ENCODE measurements at regions not wholly inside any gene's neighbourhood (a gene's known extent, or its start where the extent isn't known, plus 50 kb on each side); places are given as distances from the start of the nearest gene placed in this dataset.
"Not testable (repeated sequence)": the region's sequence is repeated elsewhere in the genome, so short reads cannot be mapped to it uniquely, and the experiment has no call there.

DNA sequence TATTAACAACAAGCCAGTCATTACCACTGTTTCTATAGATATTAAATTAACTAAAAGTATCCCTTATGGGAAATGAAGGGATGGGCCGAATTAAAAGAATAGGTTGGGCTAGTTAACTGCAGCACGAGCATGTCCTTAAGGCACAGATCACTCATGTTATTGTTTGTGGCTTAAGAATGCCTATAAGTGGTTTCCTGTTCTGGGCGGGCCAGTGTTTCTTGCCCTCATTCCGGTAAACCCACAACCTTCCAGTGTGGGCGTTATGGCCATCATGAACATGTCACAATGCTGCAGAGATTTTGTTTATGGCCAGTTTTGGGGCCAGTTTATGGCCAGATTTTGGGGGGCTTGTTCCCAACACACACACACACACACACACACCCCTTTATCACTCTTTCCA is 705.4 kb upstream of the NCAM2 start:
- ATAC-seq, result not testable (repeated sequence)

DNA sequence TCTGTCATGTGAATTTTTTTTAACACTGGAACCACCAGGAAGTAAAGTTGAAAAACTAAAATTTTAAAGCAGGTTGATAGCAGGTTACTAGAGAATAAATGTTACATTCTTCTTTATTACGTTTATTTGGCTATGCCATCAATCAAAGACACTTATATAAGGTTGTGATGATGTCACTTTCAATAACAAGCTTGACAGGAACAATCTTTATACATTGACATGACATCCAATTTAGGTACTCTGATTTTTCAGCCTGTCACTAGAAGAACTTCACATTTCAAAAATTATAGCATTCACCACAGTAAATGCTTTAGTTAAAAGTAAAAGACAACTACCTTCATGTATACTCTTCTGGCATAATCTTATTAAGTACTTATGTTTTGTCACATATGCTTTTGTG is 696.8 kb upstream of the NCAM2 start:
- ATAC-seq, result no peak

DNA sequence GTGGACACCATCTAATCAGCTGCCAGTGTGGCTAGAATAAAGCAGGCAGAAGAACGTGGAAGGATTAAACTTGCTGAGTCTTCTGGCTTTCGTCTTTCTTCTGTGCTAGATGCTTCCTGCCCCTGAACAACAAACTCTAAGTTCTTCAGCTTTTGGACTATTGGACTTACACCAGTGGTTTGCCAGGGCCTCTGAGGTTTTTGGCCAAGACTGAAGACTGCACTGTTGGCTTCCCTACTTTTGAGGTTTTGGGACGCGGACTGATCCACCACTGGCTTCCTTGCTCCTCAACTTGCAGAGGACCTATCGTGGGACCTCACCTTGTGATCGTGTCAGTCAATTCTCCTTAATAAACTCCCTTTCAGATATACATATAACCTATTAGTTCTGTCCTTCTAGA is 696.1 kb upstream of the NCAM2 start:
- ATAC-seq, result no peak

DNA sequence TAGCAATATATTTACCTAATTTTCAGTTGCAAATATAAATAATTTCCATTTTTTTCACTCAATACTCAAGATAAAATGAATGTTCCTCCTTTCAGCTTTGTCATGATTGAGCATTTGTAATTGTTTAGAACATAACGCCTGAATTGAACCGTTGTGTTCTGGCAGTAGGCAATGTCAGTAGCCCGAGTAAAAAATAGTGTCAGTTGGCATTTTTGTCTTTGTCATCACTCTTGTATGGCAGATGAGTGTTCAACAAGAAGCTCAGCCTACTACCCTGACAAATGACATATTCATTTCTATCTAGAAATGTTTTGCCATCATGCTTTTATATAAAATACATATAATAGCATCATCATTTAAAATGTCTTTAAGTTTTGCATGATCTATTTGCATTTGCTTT is 691.4 kb upstream of the NCAM2 start:
- no peak for ATAC-seq

DNA sequence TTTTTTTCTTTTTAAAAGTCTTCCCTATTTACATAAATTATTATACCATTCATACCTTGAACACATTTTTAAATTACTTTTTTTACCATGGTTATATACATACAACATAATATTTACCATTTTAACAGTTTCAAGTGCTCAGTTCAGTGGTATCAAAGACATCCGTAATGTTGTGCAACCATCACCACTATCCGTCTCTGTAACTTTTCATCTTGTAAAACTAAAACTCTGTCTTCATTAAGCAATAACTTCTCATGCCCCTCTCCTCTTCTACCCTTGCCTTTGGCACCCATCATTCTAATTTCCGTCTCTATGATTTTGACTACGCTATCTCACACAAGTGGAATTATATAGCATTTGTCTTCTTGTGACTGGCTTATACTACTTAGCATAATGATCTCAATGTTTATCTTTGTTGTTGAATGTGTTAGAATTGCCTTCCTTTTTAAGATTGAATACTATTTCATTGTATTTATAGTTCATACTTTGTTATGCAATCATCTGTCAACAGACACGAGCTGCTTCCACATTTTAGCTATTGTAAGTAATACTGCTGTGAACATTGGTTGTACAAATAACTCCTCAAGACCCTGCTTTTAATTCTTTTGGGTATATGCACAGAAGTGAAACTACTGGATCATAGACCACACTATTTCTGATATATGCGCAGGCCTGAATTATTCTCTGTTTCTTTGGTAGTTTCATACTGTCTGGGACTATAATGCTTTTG is 689.5 kb upstream of the NCAM2 start:
- ATAC-seq, result no peak

DNA sequence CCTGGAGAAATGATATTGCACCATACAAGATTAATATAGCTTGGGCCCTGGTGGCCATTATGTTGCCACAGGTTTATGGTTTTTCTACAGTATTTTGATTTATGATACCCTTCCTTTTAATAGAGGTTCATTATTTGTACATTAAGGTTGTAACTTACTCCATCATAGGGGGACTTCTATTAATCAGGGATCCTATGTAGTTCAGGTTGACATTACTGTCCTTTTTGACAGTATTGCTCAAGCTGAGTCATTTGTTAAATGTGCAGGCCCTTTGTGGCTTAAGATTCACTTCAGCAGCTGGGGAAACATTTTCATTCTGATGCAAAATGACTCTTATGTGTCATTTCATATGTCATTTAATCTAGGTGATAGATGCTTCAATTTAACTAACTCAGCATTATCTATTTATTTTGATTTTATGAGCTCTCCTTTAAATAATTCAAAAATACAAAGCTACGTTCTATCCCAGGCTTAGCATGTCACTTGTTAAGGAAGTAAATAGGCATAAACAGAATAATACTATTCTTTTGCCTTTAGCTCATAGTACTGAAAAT is 686.9 kb upstream of the NCAM2 start:
- ATAC-seq, result no peak

DNA sequence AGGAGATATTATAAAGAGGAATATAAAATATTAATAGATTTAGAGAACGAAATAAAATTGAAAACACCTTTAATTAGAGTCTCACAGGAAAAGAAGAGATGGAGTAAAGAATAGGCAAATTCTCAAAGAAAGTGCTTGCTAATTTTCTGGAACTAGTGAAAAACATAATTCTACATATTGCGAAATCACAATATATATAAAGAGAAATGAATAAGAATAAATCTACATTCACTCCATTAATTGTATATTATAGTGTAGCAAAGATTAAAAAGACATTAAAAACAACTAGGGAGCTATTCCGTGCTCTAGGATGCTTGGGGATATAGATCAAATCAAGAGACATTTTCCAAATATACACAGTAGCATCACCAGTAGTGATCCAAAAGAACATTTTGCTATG is 685.2 kb upstream of the NCAM2 start:
- no peak for ATAC-seq

DNA sequence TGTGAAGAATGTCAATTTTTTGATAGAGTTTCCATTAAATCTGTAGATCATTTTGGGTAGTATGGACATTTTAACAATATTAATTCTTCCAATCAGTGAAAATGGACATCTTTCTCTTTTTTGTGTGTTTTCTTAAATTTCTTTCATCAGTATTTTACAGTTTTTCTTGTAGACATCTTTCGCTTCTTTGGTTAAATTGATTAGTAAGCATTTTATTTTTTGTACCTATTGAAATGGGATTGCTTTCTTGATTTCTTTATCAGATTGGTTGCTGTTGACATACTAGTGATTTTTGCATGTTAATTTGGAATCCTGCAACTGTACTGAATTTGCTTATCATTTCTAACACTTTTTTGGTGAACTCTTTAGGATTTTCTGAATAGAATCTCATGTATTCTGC is 683.2 kb upstream of the NCAM2 start:
- no peak for ATAC-seq

DNA sequence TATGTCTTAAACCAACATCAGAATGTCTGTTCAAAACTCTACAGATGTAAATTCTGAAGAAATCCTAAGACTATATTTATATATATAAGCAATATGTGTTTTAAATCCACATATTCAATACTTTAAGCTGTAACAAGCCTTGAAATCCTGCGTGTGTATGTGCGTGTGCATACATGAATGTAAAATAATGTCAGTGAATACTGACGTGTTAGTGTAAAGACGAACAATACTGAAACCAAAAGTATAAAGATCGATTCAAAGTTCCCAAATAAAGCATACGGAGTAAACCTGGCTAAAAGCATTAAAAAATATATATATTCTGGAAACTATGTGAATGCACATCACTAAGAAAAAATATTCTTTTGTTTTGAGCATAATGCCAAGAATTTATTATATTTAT is 668.6 kb upstream of the NCAM2 start:
- ATAC-seq, result no peak

DNA sequence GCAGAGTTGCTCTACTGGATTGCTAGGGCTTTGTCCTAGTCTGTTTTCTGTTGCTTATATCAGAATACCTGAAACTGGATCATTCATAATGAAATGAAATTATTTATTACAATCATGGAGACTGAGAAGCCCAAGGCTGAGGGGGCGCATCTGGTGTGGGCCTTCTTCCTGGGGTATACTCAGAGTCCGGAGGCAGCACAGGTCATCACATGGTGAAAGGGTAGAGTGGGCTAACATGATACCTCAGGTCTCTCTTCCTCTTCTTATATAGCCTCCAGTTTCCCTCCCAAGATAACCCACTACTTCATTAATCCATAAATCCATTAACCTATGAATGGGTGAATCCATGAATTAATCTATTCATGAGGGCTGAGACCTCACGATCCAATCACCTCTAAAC is 667.6 kb upstream of the NCAM2 start:
- ATAC-seq, result no peak

DNA sequence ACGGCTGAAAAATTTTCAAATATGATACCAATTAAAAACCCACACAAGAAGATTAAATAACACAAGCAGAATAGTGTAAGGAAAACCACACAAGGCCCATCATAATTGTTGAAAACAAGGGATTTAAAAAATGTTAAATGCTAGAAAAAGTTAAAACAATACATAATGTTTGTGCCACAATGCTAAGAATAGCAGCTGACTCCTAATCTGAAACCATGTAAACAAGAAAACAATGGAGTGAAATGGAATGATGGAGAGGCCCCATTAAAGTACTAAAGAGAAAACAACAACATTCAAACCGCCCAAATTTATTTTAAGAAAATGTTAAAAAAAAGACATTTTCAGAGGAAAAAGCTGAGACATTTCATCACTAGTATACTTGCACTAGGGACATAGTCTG is 663.6 kb upstream of the NCAM2 start:
- no peak for ATAC-seq

DNA sequence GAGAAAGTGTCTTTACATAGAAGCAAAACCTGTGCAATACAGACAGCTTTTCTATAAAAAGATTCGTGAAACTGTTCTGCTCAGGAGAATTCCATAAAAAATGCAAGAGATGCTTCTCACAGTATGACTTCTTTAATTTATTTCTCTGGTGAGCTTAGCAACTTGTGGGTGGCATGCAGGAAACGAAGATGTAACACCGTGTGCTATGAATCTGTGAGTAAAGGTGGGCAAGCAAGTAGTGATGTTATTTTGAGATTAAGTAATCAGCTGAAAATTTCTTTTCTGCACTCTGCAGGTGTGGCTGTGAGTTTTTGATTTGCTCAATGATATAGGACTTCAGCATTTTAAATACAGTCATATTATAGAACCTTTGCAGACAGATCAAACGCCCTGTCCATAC is 656.8 kb upstream of the NCAM2 start:
- no peak for ATAC-seq

DNA sequence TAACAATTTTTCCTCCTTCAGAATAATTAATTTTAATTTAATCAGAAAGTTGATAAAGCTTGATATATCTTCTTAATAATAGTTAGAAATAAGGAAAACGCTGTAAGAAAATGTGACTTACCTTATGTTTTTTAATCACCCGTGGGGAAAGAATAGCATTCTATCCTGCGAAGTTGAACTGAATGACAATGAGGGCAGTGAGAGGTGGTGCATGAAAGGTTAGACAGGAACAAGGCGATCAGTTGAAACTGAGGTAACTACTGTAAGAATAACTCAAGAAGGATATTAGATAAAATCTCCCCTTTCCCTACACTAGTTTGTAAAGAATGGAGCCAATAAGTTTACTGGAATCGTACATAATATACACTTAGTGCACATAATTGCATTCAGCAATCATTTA is 655.0 kb upstream of the NCAM2 start:
- no peak for ATAC-seq

DNA sequence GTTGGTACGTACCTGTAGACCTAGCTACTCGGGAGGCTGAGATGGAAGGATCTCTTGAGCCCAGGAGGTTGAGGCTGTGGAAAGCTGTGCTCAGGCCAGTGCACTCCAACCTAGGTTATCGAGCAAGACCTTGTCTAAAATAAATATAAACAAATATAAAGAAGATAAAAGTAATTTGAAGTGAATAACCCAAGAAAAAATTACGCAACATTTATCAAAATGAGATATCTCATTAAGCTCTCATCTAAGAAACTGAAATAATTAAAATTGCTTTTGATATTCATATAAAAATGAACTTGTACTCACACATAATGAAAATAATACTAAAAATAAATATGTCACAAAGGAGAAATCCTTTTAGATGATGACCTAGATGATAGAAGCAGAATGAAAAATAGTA is 647.1 kb upstream of the NCAM2 start:
- ATAC-seq, result no peak

DNA sequence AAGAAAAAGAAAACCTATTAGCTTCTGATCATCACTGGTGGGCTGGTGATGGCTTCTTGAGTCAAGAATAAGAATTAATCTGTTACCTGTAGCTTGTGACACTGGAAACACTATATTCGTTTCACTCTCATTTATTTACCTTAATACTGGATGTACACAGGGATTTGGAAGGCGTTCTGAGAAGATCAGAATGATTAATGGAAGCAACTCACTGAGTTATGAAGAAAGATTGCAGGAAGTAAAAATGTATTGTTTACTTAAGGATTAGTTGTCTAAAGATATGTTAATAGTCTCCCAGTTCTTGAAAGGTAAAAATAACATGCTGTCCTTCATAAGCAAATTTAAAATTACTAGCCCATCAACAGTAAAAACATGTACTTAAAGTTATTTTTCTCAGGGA is 644.9 kb upstream of the NCAM2 start:
- ATAC-seq, result no peak

DNA sequence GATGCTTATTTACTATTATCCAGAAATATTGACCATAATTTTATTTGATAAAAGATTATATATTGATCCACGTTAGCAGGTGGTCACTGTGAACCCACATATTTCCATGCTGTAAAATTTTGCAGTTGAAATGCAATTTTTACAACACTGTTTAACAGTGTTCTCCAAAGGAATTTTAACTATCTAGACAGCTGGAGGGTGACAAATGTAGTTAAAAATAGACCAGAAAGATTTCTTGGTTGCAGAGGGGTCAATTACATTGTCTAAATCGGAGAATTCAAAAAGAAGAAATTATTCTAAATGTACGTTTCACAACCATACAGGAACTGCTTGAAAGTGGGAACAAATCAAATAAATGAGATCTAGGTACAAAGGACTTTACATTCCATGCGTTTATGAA is 625.2 kb upstream of the NCAM2 start:
- ATAC-seq, result no peak

DNA sequence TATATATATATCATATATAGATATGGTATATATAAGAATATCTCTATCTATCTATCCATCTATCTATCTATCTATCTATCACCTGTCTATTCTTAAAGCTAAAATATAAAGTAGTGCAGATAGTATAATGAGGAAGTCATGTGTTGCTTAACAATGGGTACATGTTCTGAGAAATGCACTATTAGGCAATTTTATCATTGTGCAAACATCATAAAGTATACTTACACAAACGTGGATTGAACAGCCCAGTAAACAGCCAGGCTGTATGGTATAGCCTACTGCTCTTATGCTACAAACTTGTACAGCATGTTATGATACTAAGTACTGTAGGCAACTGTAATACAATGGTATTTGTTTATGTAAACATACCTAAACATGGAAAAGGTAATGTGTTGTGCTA is 621.0 kb upstream of the NCAM2 start:
- ATAC-seq, result no peak

DNA sequence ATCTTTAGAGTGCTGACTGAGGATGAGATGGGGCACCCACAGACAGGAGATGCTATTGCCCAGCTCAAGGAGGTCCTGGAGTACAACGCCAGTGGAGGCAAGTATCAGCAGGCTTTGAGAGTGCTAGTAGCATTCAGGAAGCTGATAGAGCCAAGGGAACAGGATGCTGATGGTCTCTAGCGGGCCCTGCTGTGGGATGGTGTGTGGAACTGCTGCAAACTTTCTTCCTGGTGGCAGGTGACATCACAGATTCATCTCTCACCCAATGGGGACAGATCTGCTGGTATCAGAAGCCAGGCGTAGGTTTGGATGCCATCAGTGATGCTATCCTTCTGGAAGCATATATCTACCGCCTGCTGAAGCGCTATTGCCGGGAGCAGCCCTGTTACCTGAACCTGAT is 609.8 kb upstream of the NCAM2 start:
- ATAC-seq, result no peak

DNA sequence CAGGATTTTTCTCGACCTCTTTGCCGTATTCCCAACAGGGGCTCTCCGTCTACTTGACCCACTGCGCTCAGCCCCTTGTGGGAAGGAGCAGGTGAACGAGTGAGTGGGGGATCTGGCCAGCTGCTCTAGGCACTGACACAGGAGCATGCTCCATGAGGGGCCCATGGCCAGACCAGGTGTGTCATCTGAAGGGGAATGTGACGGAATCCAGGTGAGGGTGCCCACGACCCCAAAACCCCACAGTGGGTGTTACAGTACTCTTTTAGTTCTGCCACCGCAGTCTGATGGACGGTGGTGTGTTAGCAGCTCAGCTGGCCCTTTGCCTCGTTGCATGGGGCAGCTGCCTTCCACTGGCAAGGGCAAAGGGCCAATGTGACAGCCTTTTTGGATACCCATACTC is 601.4 kb upstream of the NCAM2 start:
- ATAC-seq, result no peak

DNA sequence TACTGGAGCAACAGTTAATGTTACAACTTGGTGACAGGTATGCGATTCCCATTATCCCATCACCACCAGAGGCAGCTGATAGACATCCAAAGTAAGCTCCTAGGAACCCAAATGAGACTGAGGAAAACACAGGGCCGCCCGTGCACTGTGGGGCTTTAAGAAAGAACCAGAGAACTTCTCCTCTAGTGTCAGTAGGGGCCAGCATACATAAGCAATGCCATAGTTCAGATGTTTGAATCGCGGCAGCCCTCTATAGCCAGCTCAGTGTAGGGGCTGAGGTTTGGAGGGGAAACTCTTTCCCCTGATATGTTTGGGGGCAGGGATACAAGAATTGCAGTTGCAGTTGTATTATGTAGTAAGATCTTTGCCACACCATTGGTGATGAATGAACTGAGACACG is 593.3 kb upstream of the NCAM2 start:
- ATAC-seq, result no peak

DNA sequence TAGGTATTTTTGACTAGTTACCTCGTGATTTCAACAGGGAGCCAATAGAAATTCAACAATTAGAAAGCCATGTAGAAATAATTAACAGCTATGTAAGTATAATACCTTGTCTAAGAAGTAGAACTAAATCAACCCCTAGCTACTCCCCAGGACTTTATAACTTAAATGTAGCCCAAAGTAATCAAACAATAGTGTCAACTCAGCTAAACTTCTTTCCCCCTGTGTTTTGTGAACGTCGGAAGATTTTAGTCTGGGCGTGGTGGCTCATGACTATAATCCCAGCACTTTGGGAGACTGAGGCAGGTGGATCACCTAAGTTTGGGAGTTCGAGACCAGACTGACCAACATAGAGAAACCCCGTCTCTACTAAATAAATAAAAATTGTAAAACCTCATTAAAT is 579.9 kb upstream of the NCAM2 start:
- no peak for ATAC-seq

DNA sequence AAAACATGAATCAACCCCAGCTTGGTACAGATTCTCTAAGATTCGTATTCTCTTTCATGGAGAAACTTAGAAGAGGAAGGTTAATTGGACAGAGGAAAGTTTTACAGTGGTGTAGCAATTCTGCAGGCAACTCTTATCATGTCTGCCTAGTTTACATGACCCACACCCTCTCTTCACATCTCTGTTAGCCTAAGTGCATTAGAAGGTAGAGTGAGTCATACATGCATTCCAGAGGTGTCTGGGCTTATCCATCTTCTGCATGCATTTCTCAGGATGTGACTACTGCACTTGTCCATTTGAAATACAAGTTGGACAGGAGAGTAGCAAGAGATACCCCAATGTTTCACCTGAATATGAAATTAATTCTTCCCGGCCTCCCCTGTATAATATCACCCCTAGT is 578.4 kb upstream of the NCAM2 start:
- ATAC-seq, result no peak

DNA sequence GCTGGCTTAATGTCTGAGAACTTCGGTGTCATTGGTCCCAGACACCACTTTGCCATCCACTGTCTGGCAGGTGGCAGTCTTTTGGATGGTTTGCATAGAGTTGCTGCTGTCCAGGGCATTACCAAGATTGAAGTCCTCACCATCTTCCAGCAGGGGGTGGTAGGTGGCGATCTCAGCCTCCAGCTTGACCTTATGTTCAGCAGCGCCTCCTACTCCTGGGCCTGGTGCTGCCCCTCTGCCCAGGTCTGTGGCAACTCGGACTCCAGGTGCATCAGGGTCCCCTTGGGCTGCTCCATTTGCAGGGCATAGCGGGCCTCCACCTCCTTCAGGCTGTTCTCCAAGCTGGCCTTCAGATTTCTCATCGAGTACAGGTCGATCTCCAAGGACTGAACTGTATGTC is 573.3 kb upstream of the NCAM2 start:
- ATAC-seq, result no peak

DNA sequence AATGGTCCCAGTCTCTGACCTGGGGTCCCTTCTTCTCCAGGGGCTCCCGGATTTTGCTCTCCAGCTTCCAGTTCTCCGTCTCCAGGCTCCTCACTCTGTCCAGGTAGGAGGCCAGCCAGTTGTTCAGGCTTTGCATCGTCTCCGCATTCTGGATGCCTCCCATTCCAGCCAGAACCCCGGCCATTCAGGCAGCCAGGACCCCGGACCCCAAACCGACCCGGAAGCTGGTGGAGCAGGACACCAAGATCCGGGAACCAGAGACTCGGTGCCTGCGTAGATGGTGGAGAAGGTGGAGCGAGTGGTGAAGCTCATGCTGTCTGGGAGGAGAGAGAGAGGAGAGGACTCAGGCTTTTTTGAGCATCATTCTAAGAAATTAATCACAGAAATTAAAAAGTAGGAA is 572.4 kb upstream of the NCAM2 start:
- ATAC-seq, result no peak

DNA sequence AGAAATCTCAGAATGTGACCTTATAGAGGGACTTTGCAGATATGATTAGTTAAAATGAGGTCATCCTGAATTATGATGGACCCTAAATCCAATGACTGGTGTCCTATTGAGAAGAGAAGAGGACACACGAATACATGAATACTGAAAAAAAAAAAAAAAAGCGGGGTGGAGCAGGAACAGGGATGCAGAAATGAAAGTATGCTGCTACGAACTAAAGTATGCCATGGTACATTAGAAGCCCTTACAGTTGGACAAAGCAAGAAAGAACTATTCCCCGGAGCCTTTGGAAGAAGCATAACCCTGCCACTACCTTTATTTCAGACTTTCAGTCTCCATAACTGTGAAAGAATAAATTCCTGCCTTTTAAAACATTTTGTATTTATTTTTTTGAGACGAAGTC is 557.9 kb upstream of the NCAM2 start:
- no peak for ATAC-seq

Data from esophagus mucosa (tissue), 1 donor.